ENCODE measurements at regions not wholly inside any gene's neighbourhood (a gene's known extent, or its start where the extent isn't known, plus 50 kb on each side); places are given as distances from the start of the nearest gene placed in this dataset.

DNA sequence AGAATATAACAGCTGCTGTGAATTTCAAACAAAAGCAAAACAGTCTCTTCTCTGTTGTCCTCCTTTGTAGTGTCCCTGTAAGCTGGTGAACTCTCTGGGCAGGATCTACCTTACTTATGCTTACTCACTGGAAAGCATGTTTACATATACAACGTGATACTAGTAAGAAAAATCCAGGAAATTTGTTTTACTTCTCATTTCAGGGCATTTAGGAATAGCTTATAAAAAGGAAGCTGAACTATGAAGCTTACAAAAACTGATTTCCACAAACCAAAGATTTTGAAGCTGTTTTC is 311.0 kb downstream of the NOVA1 start:
- no peak for TF ChIP-seq PATZ1 (CRISPR knock-in tag; IDR thresholded peaks at IDR 0.05; ENCODE audit: borderline replicate concordance)
- TF ChIP-seq, protein P1, sequence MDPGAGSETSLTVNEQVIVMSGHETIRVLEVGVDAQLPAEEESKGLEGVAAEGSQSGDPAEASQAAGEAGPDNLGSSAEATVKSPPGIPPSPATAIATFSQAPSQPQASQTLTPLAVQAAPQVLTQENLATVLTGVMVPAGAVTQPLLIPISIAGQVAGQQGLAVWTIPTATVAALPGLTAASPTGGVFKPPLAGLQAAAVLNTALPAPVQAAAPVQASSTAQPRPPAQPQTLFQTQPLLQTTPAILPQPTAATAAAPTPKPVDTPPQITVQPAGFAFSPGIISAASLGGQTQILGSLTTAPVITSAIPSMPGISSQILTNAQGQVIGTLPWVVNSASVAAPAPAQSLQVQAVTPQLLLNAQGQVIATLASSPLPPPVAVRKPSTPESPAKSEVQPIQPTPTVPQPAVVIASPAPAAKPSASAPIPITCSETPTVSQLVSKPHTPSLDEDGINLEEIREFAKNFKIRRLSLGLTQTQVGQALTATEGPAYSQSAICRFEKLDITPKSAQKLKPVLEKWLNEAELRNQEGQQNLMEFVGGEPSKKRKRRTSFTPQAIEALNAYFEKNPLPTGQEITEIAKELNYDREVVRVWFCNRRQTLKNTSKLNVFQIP (CRISPR knock-in tag; IDR thresholded peaks at IDR 0.05; ENCODE audit: borderline replicate concordance, low read depth): no peak
- TF ChIP-seq ZFP3 (CRISPR knock-in tag; IDR thresholded peaks at IDR 0.05): no peak
- no peak for TF ChIP-seq ARNTL (CRISPR knock-in tag; IDR thresholded peaks at IDR 0.05; ENCODE audit: borderline replicate concordance, low read depth)
- TF ChIP-seq ISL1 (CRISPR knock-in tag; IDR thresholded peaks at IDR 0.05): no peak
